ENCODE measurements at regions not wholly inside any gene's neighbourhood (a gene's known extent, or its start where the extent isn't known, plus 50 kb on each side); places are given as distances from the start of the nearest gene placed in this dataset.

DNA sequence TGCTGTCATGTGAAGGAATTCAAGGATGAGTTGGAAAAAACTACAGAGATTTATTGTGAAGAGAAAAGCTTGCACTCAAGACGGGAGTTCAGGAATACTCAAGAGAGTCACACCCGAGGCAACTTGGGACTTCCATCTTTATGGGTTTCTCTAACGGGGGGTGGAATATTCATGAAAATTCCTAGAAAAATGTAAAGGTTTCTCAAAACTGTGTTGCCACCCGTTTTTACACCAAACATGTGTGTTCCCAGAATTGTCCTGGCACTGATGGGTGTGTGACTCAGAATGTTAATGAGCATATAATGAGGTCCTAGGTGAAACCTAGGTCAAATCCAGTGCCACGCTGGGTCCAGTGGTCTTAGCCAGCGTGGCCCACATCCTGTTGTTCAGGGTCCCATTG lies 381.5 kb downstream of the CDH26 start (continued):
- TF ChIP-seq, protein P1, sequence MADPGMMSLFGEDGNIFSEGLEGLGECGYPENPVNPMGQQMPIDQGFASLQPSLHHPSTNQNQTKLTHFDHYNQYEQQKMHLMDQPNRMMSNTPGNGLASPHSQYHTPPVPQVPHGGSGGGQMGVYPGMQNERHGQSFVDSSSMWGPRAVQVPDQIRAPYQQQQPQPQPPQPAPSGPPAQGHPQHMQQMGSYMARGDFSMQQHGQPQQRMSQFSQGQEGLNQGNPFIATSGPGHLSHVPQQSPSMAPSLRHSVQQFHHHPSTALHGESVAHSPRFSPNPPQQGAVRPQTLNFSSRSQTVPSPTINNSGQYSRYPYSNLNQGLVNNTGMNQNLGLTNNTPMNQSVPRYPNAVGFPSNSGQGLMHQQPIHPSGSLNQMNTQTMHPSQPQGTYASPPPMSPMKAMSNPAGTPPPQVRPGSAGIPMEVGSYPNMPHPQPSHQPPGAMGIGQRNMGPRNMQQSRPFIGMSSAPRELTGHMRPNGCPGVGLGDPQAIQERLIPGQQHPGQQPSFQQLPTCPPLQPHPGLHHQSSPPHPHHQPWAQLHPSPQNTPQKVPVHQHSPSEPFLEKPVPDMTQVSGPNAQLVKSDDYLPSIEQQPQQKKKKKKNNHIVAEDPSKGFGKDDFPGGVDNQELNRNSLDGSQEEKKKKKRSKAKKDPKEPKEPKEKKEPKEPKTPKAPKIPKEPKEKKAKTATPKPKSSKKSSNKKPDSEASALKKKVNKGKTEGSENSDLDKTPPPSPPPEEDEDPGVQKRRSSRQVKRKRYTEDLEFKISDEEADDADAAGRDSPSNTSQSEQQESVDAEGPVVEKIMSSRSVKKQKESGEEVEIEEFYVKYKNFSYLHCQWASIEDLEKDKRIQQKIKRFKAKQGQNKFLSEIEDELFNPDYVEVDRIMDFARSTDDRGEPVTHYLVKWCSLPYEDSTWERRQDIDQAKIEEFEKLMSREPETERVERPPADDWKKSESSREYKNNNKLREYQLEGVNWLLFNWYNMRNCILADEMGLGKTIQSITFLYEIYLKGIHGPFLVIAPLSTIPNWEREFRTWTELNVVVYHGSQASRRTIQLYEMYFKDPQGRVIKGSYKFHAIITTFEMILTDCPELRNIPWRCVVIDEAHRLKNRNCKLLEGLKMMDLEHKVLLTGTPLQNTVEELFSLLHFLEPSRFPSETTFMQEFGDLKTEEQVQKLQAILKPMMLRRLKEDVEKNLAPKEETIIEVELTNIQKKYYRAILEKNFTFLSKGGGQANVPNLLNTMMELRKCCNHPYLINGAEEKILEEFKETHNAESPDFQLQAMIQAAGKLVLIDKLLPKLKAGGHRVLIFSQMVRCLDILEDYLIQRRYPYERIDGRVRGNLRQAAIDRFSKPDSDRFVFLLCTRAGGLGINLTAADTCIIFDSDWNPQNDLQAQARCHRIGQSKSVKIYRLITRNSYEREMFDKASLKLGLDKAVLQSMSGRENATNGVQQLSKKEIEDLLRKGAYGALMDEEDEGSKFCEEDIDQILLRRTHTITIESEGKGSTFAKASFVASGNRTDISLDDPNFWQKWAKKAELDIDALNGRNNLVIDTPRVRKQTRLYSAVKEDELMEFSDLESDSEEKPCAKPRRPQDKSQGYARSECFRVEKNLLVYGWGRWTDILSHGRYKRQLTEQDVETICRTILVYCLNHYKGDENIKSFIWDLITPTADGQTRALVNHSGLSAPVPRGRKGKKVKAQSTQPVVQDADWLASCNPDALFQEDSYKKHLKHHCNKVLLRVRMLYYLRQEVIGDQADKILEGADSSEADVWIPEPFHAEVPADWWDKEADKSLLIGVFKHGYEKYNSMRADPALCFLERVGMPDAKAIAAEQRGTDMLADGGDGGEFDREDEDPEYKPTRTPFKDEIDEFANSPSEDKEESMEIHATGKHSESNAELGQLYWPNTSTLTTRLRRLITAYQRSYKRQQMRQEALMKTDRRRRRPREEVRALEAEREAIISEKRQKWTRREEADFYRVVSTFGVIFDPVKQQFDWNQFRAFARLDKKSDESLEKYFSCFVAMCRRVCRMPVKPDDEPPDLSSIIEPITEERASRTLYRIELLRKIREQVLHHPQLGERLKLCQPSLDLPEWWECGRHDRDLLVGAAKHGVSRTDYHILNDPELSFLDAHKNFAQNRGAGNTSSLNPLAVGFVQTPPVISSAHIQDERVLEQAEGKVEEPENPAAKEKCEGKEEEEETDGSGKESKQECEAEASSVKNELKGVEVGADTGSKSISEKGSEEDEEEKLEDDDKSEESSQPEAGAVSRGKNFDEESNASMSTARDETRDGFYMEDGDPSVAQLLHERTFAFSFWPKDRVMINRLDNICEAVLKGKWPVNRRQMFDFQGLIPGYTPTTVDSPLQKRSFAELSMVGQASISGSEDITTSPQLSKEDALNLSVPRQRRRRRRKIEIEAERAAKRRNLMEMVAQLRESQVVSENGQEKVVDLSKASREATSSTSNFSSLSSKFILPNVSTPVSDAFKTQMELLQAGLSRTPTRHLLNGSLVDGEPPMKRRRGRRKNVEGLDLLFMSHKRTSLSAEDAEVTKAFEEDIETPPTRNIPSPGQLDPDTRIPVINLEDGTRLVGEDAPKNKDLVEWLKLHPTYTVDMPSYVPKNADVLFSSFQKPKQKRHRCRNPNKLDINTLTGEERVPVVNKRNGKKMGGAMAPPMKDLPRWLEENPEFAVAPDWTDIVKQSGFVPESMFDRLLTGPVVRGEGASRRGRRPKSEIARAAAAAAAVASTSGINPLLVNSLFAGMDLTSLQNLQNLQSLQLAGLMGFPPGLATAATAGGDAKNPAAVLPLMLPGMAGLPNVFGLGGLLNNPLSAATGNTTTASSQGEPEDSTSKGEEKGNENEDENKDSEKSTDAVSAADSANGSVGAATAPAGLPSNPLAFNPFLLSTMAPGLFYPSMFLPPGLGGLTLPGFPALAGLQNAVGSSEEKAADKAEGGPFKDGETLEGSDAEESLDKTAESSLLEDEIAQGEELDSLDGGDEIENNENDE (IDR thresholded peaks at IDR 0.05; ENCODE audit: insufficient replicate concordance, low read length) = no peak

Measured in H1 (cell line).